COLO668 (cell line): ENCODE measurements at regions not wholly inside any gene's neighbourhood (a gene's known extent, or its start where the extent isn't known, plus 50 kb on each side); places are given as distances from the start of the nearest gene placed in this dataset.

Source experiments
- DNase-seq: peaks from one replicate; lab custom pipeline; 2025; ENCODE audit not compliant: unreplicated experiment; lab: John Stamatoyannopoulos, UW

DNA sequence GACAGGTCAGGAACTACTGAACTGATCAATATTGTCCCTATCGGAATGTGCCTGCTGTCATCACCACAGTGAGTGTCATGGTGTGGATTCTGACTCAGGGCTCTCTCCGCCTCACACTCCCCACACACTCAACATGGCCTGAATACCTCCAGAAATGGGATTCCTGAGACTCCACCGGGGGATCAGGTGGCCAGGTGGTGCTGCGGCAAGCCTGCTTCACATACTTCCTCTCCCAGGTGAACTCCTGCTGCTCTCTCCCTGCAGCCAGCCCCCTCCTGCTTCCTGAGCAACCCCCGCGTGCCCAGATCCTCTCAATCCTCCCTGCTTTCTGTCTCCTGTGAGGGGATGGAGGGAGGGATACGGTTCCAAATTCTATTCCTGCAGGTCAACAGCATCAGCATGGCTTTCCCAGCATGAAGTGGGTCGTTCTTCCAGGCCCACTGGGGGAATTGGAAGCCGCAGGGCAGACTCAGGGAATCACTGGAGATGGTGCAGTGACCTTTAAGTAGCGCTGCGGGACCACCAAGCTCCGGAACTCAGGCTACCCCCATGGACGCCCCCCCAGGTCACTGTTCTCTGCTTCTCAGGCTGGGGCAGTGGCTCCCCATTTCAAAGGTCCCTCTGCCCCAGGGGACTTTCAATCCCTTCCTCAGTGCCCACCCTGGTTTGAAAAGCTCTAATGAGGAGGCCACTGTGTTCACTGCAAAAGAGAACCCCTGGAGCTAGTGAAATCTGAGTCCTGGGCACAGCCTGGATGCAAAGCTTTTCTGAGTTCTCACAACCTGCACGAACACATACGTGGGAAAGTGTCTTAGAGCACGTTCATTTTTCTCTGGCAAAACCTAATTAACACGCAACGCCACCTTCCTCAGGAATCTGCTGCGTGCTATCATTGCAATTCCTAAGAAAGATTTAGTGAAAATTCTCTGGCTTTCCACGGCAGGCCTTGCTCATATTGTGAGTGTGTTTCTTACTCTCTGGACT lies 168.4 kb downstream of the ZFP36L2 start:
- no peak for DNase-seq

DNA sequence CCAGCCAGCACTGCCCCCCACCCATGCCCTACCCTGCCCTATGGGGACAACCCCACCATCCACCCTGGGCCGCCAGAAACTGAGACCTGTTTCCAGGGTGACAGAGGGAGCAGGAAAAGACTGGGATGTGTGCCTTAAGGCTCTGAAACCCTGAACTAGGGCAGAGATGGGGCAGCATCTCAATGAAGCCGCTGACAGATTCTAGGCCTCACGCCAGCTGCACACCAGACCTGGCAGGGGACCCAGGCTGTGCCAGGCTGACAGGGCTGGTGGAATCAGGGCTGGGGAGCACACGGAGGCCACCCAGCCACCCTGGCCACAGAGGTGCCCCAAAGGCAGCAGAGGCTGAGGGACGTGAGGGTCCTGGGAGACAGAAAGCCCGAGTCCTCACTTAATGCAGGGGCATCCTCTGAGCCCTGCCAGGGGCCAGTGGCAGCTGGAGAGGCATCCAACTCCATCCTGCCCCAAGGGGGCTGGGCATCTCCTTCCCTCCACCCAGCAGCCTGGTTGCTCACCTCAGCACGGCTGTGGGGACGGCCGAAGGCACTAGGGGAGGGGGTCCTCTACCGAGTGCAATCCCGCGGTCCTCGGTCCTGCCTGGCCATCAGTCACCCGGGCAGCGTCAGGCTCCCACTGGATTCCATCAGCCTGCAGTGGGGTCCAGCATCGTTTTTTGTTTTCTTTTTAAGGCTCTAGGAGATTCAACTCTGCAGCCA lies 169.2 kb downstream of the ZFP36L2 start:
- DNase-seq: no peak

DNA sequence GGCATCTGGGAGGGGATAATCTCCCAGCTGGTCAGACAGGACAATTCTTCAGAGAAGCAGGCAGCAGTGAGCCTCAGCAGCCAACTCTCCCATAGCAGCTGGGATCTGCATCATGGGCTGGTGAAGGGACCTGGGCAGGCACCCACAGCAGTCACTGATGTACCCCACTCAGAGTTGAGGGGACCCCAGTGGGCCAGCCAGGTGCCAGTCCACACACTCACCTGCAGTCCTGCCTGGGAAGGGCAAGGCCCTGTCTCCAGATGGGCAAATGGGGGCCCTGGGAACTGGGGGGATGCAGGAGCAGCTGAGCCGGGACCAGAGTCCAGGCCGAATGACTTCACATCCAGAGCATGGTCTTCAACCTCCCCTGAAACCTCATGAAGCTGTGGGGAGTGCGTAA lies 170.4 kb downstream of the ZFP36L2 start:
- DNase-seq: no peak

DNA sequence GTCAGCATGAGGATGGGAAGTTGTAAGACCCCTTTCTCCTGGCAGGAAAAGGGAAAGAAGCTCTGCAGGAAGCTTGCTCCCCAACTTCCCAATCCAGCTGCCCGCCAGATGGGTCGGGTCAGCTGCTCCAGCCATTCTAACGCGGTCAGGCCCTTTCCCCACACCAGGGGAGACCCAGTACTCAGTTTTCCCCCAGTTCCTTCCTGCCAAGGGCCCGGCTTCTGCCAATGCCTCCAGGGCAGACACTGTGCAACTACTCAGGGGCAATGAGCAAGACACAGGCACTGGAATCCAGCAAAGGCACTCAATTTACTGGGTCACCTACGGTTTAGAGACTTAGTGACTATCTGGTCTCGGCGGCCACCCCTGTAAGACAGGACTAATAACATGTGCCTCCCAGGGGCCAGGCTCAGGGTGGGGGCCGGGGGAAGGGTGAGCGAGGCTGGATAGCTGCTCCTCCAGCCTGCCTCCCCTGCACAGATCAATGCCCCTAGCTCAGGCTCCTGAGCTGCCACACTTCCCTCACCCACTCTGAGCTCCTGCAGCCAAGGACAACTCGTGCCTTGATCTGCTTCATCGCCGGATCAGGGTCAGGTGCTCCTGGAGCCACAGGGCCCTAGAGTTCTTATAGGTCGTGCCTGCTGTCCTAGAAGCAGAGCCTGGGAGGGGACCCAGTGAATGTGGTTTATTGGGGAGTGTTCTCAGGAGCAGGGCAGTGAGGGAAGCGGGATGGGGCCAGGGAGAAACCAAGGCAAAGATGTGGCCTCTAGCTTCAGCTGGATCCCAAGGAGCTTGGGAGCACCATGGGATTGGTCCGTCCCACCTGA lies 171.1 kb downstream of the ZFP36L2 start:
- no peak for DNase-seq

DNA sequence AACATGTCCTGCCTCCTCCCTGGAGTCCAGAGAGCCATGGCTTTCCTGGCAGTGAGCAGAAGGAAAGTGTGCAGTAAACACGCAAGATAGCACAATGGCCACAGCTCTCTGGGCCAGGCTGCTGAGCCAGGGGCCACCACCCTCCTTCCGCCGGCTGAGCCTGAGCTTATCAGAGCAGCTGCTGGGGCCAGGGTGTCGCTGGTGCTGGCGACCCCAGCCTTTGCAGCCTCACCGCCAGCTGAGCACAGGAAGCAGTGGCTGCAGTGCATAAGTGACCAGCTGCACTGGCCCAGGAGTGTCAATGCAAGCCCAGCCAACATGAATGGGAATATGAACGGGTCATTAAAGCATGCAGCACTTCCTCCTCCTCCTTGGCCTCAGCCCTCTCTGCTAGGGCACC lies 172.0 kb downstream of the ZFP36L2 start:
- no peak for DNase-seq

DNA sequence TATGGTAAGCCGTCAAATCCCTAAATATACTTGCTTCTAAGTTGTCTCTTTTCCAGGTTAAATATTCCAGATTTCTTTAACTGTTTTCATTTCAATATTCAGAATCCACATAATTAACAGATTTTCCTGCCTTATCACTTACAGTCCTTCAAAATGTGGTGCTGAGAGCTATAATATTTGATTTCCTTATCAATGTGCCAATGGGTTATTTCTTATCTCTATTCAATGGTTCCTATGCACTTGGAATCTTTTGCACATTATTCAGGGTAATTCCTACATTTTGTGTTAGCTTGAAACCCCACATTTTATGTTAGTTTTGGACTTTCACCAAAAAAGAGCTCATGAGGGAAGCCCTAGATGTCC lies 173.5 kb downstream of the ZFP36L2 start:
- no peak for DNase-seq

DNA sequence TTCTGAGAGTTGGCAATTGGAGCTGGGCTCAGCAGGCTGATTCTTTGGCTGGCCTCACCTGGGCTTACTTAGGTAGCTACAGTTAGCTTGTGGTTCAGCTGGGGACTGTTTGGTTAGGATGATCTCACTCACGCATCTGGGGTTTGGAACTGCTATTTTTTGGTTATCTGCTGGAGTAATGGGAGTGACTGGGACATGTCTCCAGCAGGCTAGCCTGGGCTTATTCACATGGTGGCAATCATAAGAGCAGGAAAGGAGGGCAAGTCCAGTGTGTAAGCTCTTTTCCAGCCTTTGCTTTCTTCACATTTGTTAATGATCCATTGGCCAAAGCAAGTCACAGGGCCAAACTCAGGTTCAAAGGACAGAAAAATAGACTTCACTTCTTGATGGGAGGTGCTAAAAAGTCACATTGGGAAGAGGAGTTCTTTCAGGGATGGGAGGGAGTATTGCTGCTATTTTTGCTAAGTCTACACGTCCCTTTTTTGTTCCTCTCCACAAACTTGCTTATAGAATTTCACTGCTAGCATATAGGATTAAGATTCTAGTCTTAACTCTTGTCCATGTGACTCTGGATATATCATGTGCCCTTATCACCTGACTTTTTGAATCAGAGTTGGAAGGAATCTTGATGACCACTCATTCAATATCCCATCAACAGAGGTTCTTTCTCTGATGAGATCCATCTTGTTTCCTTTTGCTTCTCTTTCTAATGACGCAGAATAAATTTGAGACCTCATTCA lies 174.0 kb downstream of the ZFP36L2 start:
- DNase-seq: no peak

DNA sequence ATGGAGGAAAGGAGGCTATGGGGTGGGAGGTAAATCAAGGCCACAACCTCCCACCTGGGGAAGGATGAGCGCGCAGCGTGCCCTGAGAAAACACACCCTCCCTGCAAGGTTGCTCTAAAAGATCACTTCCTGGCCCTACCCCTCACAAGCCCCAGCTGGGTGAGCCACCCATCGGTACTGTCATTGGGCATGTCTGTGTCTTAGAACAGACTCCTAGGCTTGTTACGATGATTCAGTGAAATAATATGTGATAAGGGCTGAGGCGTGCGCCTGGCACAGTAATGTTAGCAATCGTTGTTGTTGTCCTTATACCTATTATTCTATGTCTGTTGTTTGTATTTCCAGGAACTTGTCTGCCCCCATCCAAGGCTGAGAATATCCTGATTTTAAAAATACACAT lies 175.1 kb downstream of the ZFP36L2 start:
- DNase-seq: no peak

DNA sequence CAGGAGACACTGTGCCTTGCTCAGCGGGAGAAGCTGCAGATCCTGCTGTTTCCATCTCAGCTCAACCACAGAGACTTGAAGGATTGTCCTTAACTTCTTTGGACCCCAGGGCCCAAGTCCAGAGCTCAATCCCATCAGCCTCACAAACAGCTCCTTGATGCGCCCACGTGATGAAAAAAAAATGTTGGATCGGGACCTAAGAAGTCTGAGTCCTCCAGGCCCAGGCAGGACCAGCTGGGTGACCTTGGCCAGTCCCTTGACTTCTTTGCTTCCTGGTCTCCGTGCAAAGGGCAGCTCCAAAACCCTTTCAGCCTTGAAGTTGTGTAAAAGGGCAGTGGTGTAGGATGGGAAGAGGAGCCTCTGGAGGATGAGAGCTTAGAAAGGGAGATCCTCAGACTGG lies 175.5 kb downstream of the ZFP36L2 start:
- no peak for DNase-seq

DNA sequence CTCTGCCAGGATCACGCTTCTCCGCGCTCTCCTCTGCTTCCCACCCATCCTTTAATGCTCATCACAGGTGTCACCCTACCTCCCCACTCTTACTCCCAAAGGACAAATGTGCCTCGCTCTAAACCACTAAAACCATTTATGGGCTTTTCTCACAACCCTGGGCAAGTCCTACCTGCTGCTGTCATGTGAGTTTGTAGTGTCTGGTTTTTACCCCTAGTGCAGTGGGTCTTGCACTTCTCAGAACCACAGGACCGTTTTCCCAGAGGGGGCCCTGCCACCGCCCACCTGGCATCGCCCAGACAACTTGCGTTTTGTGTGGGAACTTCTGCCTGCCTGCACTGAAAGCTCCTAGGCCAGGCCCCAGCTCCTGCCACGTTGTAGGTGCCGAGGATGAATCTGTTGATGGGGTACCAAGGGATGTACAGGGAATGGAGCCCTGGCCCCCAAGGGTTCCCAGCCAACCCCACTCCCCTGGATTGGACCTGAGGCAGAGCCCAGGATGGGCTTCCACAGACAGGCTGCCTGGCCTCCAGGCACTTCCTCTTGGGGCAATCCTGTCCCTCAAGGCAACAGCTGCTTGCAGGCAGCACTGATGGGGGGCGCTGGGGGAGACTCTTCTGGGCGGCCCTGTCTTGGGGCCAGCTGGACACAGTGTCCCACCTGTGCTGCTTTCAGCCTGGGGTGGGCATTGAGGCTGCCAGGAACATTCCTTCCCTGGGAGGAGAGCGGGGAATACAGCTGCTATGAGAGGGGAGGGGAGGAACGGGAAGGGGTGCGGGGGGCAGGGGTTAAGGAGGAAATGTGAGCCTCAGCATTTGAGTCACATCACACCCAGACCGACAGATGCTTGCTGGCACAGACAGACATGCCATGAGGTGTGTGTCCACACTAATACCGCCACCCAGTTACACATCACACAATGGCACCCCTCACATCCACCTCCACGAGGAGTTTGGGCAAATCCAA lies 176.3 kb downstream of the ZFP36L2 start:
- DNase-seq: no peak

DNA sequence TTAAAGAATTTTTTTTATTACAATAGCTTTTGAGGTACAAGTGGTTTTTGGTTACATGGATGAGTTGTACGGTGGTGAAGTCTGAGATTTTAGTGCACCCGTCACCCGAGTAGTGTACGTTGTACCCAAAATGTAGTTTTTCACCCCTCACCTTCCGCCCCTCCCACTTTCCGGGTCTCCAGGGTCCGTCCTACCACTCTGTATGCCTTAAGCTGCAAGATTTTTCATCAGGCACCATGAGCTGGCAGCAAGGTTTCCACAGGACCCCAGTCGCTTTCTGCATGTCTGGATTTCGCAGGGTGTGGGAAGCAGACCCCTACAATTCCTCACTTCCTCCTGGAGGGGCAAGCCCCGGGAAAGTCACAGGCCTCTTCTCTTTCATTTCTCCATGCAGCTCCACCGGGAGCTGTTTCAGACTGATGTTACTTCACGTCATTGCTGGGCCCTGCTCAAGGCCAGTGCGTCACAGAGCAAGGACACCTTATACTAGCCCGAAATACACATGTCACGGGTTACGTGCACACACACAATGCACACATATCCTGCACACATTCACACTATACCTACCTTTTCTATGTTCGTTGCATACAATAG lies 179.1 kb downstream of the ZFP36L2 start:
- DNase-seq: no peak

DNA sequence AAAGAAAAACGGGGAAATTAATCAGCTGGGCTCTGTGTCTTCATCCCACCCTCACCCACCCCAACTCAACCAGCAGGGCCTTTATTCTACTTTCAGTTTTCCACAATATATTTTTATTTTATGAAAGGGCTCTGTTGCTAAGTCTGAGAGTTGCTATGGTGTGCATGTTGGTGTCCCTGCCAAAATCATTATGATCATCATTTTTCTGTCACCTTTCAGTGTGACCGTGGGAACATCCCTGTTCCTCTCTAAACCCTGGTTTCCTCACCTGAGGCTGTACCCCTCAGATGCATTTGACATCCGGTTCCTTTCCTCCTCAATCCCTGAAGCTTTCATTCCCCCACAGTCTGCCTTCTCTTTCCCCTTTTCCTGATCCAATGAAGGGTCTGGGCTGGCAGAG lies 180.5 kb downstream of the ZFP36L2 start:
- DNase-seq: no peak

DNA sequence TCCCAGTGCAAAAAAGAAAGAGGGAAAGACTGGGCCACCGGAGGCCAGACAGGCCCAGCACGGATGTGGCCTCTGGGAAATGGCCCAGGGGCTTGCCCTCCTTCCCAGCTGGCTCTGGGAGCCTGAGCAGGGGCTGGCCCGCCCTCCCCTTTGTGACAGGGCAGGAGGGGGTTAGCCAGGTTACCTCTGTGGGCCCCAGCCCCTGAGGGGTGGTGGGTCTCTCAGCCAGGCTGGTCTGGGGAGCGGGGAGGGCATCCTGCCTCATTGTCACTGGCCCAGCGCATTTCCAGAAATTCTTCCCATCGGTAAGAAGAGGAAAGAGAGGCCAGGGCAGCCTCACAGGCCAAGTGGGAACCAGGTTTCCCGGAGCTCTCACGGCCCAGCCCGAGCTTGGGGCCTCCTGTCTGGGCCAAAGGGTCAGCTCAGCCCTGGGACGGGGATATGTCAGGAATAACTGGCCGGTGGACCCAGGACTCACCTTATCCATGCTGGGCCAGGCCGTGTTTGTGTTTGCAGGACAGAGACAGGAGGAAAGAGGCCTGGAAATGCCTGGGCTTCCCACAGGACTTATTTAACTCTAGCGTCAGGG lies 182.2 kb downstream of the ZFP36L2 start:
- no peak for DNase-seq

DNA sequence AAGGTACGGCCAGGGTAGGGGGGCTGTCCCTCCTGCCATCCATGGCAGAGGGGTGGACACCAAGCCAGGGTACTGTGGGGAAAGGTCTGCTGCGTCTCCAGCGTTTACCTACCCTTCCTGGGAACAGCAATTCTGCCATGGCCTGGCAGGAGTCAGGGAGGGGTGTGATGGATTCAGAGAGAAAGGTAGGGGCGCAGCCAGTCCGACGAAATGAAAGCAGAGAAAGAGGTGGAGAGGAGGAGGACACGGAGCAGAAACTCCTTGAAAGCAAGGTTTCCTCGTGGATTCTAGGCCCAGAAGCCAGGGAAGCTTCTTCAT lies 182.9 kb downstream of the ZFP36L2 start:
- no peak for DNase-seq

DNA sequence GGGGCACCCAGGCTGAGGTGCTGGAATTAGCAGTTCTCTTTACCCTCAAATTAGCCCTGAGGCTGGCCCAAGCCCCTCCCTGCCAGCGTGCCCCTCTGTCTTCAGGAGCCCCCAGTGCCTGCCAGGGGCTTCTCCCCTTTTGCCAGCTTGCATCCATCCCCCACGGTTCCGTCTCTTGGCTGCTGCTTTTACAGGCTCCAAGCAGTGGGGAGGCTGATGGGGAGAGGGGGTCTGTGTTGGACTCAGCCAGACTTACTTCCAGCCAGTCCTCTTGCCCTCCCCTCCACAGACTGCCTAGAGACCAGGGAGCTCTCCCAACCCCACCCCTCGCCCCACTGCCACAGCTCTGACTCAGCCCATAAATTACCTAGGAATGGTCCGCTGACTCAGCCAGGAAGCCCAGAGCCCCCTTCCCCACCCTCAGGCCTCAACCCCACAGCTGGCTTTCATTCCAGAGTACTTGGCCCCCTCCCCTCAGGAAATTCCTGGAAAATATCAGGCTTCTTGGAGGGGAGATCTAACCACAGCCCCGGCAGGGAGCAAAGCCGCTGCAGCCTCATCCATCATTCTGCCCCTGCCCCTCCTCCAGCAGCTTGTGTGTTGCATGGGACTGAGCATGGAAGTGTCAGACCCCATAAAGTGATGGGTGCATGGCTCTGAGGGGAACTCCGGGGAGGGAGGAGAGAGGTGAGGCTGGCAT lies 184.6 kb downstream of the ZFP36L2 start:
- no peak for DNase-seq

DNA sequence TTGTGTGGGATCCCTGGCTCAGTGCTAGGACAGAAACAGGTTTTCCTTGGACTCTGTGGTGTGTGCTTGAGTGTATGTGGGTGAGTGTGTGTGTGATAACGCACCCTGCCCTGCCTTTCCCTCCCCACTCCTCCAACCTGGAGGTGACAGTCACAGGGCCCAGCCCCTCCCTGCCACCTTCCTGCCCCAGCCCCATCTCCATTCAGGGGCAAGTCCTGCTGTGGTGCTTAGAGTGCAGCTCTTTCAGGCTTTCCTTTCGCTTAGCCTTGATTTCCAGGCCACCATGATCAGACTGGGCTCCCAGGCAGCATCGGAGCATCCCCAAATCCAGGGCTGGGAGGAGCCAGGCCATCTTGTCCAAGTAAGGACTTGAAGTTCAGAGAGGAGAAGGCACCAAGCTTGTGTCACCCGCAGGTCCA lies 185.2 kb downstream of the ZFP36L2 start:
- no peak for DNase-seq

DNA sequence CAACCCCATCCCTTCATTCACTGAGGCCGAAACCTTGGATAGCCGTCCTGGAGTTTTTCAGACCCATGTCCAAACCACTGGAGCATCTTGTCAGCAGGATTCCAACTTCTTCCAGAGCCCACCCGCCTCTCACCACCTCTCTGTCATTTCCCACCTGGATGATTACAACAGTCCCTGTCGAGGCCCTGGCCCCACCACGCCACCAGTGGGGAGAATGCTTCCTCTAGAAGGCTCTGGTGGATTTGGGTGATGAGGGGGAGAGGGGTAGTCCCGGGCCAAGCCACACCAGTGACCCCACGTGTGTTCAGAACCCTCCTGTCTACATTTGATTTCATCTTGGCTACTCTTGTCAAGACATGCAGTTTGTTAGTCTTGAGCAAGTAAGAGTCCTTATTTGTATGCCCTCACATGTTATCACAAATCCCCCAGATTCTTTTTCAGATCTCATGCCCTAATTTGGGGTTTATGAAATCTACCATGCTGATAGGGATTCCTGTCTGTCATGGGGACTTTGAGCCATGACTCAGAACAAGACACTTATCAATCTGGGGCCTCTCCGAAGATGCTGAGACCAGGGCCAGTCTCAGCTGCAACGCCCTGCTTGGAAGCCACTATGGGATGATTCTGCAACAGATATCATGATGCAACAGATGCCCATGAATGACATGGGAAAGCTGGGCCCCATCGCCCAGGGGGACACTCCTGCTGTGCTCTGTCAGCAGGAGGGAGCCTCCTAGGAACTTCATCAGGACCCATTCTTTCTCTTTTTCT lies 186.1 kb downstream of the ZFP36L2 start:
- no peak for DNase-seq
